Mononuclear cell (primary cell): ENCODE measurements at regions not wholly inside any gene's neighbourhood (a gene's known extent, or its start where the extent isn't known, plus 50 kb on each side); places are given as distances from the start of the nearest gene placed in this dataset.

ENCODE experiments used
- H3K27me3 ChIP-seq: 2 replicates; pipeline ENCODE4 v1.6.0; 2011; ENCODE audit warnings: low read length, control low read depth; ENCODE audit not compliant: insufficient read depth
- H3K4me1 ChIP-seq: 2 replicates; pipeline ENCODE4 v1.5.1; 2011; ENCODE audit warnings: mild to moderate bottlenecking, low read length, control low read depth; ENCODE audit not compliant: insufficient read depth
- H3K4me3 ChIP-seq: 2 replicates; pipeline ENCODE4 v1.5.1; 2011; ENCODE audit warnings: mild to moderate bottlenecking, low read length, moderate library complexity
- H3K9me3 ChIP-seq: 2 replicates; pipeline ENCODE4 v1.5.1; 2011; ENCODE audit warnings: low read depth, mild to moderate bottlenecking, control low read depth, low read length

DNA sequence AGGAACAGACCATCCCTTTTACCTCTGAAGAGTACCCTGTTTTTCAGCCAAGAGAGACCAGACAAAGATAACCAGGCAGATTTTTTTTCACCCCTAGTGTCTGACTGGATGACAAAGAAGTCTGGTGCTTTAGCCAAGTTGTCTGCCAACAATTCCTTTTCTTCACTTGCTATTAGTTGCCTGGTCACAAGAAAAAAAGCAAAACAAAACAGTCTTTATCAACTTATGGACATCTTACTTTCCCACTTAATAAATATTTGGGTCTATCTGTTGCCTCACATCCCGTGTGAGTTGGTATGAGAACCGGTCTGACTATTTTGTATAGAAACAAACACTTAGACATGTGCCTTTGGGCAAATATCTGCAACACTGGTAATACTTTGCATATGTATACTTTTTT lies 662.9 kb downstream of the PLPP3 start:
- Histone ChIP-seq H3K4me3 (no peak overlapping the region), H3K9me3 (no peaks in the 10 kb centered on the region), H3K27me3 (no peaks in the 10 kb centered on the region), H3K4me1 (no peaks in the 10 kb centered on the region)

- no peaks in the 10 kb centered on the region for H3K9me3 ChIP-seq
- H3K4me3 ChIP-seq: no peak overlapping the region
- no peaks in the 10 kb centered on the region for H3K4me1 ChIP-seq
- no peaks in the 10 kb centered on the region for H3K27me3 ChIP-seq
Observed at GRCh38 chr1:55913565-55913964, 665.8 kb downstream of the PLPP3 start.

DNA sequence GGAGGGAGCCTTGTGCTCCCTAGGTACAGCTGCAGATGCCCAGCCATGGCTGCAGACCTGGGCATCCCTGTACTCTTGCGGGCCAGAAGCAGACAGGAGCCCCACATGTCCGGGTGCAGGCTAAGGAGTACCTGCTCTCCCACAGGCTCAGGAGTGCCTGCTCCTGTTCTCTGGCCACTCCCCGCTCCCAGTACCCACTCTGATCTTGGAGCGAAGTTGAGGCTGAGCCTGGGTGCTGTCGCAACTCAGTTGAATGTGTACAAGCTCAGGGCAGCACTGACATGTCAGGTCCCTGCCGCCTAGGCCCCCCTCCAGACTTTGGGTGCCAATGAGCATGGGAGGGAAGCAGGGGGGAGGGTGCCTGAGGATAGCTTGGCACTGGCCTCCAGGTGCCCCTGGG lies 666.9 kb downstream of the PLPP3 start:
- Histone ChIP-seq H3K4me1 (no peaks in the 10 kb centered on the region), H3K4me3 (no peak overlapping the region), H3K9me3 (no peaks in the 10 kb centered on the region), H3K27me3 (no peaks in the 10 kb centered on the region)

GRCh38 chr1:55904541-55904940 lies 674.8 kb downstream of the PLPP3 start:
- Histone ChIP-seq H3K9me3 (no peaks in the 10 kb centered on the region), H3K4me1 (no peaks in the 10 kb centered on the region), H3K27me3 (no peaks in the 10 kb centered on the region), H3K4me3 (no peak overlapping the region)

GRCh38 chr1:55898181-55898580 lies 681.2 kb downstream of the PLPP3 start:
- Histone ChIP-seq H3K4me3 (no peak overlapping the region), H3K27me3 (no peaks in the 10 kb centered on the region), H3K9me3 (peaks cover 5% of the 10 kb centered on the region), H3K4me1 (no peaks in the 10 kb centered on the region)

DNA sequence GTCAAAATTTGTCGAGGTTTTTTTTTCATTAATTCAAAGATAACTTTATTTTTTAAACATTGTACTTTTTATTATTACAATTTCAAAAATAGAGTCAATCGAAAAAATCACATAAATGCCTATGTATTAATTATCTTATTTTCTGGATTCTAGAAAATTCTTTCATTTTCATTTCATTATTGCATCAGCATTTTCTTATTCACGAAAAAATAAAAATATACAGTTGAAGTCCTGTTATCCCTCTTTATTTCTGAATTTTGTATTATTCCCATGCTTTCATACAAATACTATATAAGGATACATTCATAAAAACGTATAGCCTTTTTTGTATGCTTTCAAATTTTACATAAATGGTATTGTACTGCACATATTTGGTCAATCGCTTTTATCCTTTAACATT lies 681.0 kb upstream of the USP24 start:
- no peaks in the 10 kb centered on the region for H3K4me1 ChIP-seq
- no peaks in the 10 kb centered on the region for H3K27me3 ChIP-seq
- H3K4me3 ChIP-seq: no peak overlapping the region
- H3K9me3 ChIP-seq: peaks cover 5% of the 10 kb centered on the region

GRCh38 chr1:55894521-55894920 lies 679.4 kb upstream of the USP24 start:
- Histone ChIP-seq H3K4me1 (no peaks in the 10 kb centered on the region), H3K4me3 (no peak overlapping the region), H3K27me3 (no peaks in the 10 kb centered on the region), H3K9me3 (peaks cover 5% of the 10 kb centered on the region)

- H3K4me1 ChIP-seq: no peaks in the 10 kb centered on the region
Observed at GRCh38 chr1:55893155-55893554, 678.0 kb upstream of the USP24 start.

DNA sequence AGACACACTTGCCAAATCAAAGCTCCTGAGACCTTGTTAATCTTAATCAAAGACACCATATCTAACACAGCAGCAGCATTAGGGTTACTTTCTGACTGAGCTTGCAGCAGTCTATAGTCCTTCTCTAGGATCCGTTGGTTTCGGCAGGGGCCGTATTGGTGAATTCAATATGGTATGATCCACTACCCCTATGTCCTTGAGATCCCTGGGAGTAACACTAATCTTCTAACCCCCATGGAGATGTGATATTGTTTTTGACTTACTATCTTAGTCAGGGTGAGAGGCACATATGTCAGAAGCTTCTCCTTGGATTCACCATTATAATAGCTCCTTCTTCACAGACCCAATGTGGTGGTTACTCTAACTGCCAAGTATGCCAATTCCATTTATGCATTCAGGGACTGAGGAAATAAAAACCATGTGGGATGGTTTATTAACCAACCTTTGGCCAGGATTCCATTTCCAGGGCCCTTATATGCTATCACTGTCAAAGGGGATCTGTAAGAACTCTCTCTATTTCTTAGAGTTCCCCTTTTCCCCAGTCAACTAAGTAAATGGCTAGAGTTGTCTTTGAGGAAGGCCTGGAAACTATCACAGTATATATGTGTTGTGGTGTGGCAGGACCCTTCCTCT lies 673.6 kb upstream of the USP24 start:
- Histone ChIP-seq H3K4me3 (no peak overlapping the region), H3K27me3 (no peaks in the 10 kb centered on the region), H3K4me1 (no peaks in the 10 kb centered on the region), H3K9me3 (no peaks in the 10 kb centered on the region)

More at GRCh38 chr1:55893155-55893554, 678.0 kb upstream of the USP24 start:
- Histone ChIP-seq H3K27me3 (no peaks in the 10 kb centered on the region), H3K4me3 (no peak overlapping the region), H3K9me3 (peaks cover 3% of the 10 kb centered on the region)

DNA sequence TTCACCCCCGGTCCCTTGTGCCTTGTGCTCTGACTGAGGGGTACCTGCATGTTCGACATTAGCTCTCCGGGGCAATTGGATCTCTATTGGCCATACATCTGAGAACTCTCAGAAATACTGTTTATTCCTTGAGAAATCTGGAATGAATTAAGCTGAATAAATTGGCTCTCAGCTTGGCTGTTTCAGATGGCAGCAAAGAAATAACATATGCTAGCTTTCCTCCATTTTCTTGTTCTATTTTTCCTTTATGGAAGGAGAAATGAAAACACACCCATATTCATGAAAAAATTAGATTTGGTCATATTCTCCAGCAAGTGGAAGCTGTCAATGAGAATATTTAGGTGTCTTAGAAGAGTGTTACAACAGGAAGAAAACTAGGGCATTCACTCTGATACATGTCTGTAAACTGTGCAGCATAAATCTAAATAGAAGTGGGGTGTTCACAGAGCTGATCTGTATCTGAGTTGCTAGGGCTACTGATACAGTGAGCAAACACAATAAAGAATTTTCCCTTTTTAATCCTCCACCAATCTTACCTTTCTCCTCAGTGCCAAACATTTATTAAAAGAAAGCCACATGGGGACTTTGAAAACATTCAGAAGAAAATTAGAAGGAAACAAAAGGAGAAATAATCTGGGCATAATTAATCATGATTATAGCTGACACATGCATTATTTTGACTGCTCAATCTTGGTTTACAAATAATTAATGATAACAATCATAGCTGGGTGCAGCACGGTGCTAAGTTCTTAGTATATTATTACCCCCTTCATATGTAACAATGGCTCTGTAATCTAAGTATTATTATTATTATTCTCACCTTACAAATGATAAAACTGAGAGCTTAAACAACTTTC lies 671.9 kb upstream of the USP24 start:
- no peaks in the 10 kb centered on the region for H3K27me3 ChIP-seq
- H3K9me3 ChIP-seq: no peaks in the 10 kb centered on the region
- no peaks in the 10 kb centered on the region for H3K4me1 ChIP-seq
- H3K4me3 ChIP-seq: no peak overlapping the region

DNA sequence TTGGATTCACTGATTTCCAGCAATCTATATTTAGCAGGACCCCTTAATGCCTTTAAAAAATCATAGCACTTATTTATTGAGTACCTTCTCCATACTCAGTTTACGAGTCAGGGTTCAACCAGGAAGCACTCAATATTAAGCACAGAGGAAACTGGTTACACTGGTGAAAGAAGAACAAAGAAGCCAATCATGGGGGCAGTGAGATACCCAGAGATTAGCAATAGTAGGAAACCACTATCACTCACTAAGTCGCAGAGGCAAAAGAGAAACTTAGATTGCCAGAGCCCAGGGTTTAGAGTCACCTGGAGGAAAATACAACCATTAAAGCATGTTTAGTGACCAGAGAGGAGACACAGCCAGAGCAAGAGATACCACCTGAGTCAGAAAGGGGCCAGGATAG lies 670.5 kb upstream of the USP24 start:
- Histone ChIP-seq H3K27me3 (no peaks in the 10 kb centered on the region), H3K4me1 (no peaks in the 10 kb centered on the region), H3K4me3 (no peak overlapping the region), H3K9me3 (no peaks in the 10 kb centered on the region)

DNA sequence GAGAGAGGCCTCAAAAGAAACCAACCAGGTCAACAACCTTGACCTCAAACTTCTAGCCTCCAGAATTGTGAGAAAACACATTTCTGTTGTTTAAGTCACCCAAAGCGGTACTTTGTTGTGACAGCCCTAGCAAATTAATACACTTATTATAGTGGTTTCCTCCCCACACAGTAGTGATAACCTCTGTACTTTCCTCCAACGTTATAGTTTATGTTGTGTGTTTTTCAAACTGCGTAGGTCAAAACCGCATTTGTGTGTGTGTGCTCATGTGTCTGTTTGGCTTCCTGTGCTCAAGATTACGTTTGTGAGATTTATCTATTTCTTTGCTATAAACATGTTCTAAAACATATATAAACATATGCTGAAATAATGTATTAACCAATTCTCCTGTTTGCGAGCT lies 667.8 kb upstream of the USP24 start:
- Histone ChIP-seq H3K9me3 (no peaks in the 10 kb centered on the region), H3K4me1 (no peaks in the 10 kb centered on the region), H3K27me3 (no peaks in the 10 kb centered on the region), H3K4me3 (no peak overlapping the region)

- H3K9me3 ChIP-seq: no peaks in the 10 kb centered on the region
- H3K4me3 ChIP-seq: no peak overlapping the region
- no peaks in the 10 kb centered on the region for H3K4me1 ChIP-seq
- no peaks in the 10 kb centered on the region for H3K27me3 ChIP-seq
Observed at GRCh38 chr1:55879346-55879745, 664.2 kb upstream of the USP24 start.

- Histone ChIP-seq H3K4me1 (no peaks in the 10 kb centered on the region), H3K4me3 (no peak overlapping the region), H3K27me3 (no peaks in the 10 kb centered on the region), H3K9me3 (no peaks in the 10 kb centered on the region)
Observed at GRCh38 chr1:55877437-55878232, 662.5 kb upstream of the USP24 start.
